ENCODE measurements at regions not wholly inside any gene's neighbourhood (a gene's known extent, or its start where the extent isn't known, plus 50 kb on each side); places are given as distances from the start of the nearest gene placed in this dataset.

GRCh38 chr11:130526846-130527245 is 78.4 kb downstream of the ADAMTS15 start:
- H3K9me3 ChIP-seq (ENCODE audit: control insufficient read depth, insufficient read depth, low read length): no peaks in the 10 kb centered on the region

DNA sequence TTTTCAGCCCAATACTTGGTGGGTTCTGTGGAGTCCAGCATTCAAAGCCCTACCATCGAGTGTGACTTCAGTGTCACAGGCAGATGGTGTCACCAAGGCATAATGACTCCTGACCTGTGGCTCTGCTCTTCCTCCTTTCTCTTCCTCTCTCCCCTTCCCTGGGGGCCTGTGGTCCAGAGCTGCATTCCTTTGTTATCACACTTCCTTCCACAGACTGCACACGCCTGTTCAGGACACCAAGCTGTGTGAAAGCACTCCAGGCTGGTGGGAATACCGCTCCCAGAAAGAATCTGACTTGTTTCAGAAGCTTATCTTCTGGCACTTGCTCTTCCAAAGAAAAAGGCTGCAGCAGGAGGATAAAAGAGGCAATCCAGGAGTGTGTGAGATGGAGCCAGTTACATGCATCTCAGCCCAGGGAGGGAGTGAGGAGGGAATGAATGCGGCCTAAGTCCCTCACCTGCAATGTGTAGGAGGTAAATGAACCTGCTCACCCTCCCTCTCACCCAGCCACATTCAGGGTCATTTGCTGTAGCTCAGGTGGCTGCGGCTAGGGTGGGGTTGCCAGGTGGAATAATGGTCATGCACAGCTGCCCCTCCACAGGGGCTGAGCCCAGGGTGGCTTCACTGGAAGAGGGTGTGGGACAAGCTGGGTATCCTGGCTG is 79.3 kb downstream of the ADAMTS15 start:
- Histone ChIP-seq H3K27me3 (ENCODE audit: control insufficient read depth, insufficient read depth, low read length) (peaks cover 4% of the 10 kb centered on the region; the same call in 1 of the 2 replicates), H3K9ac (ENCODE audit: low read depth, low read length) (no peak overlapping the region), H3K27ac (ENCODE audit: low read depth, low read length) (no peak overlapping the region), H3K36me3 (ENCODE audit: control insufficient read depth, insufficient read depth, low read length) (no peaks in the 10 kb centered on the region), H3K9me3 (ENCODE audit: control insufficient read depth, insufficient read depth, low read length) (no peaks in the 10 kb centered on the region), H3K4me3 (ENCODE audit: low read depth, low read length) (no peak overlapping the region), H3K4me1 (ENCODE audit: control insufficient read depth, insufficient read depth, low read length) (peaks cover 11% of the 10 kb centered on the region)

More at GRCh38 chr11:130526846-130527245, 78.4 kb downstream of the ADAMTS15 start:
- Histone ChIP-seq H3K4me1 (ENCODE audit: control insufficient read depth, insufficient read depth, low read length) (peaks cover 15% of the 10 kb centered on the region), H3K4me3 (ENCODE audit: low read depth, low read length) (no peak overlapping the region), H3K9ac (ENCODE audit: low read depth, low read length) (no peak overlapping the region), H3K36me3 (ENCODE audit: control insufficient read depth, insufficient read depth, low read length) (no peaks in the 10 kb centered on the region), H3K27ac (ENCODE audit: low read depth, low read length) (no peak overlapping the region), H3K27me3 (ENCODE audit: control insufficient read depth, insufficient read depth, low read length) (peaks cover 4% of the 10 kb centered on the region; the same call in 1 of the 2 replicates)

DNA sequence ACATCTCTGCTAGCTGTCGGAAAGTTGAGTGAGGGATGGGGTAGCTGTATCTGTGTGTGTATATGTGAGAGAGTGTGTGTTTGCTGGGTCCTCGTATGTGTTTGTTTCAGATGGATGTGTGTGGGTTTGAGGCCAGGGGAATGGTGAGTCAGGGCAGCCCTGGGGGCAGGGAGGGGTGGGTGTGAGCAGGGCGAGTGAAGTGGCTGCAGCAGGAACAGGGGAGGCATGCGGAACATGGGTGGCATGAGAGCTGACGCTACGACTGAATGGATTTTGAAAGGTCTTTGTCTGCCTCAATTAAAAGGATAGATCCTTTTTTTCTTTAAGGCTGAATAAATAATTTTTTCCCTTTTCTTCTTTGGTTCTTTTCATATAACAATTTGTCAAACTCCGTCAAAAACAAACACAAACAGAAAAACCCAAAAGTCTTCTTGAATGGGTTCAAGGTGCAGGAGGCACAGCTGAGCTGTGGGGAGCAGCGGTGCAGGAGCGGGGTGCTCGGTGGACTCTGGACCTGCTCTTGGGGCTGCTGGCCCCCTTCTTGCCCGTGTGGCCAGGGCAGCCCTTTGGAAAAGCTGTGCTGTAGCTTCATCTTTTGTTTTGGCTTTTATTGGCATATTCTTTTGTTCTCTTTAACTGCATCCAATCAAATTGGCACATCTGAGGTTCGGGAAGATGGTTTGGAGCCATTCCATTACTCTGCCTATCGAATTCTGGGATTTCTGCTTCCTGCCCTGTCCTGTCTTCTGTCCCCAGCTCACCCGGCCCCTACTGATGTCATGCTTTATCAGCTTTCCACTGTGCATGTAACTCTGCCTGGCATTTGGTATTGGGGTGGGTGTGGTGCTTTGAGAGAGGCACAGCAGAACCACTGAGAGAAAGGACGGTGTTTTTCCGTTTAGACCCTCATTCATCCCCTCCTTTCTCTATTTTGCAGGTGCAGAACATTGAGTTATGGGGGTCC is 80.1 kb downstream of the ADAMTS15 start:
- Histone ChIP-seq H3K27ac (ENCODE audit: low read depth, low read length) (no peak overlapping the region), H3K4me3 (ENCODE audit: low read depth, low read length) (no peak overlapping the region), H3K27me3 (ENCODE audit: control insufficient read depth, insufficient read depth, low read length) (no peaks in the 10 kb centered on the region; the same call in 1 of the 2 replicates), H3K9ac (ENCODE audit: low read depth, low read length) (no peak overlapping the region), H3K4me1 (ENCODE audit: control insufficient read depth, insufficient read depth, low read length) (peaks cover 4% of the 10 kb centered on the region), H3K36me3 (ENCODE audit: control insufficient read depth, insufficient read depth, low read length) (no peaks in the 10 kb centered on the region), H3K9me3 (ENCODE audit: control insufficient read depth, insufficient read depth, low read length) (no peaks in the 10 kb centered on the region)

- H3K4me1 ChIP-seq (ENCODE audit: control insufficient read depth, insufficient read depth, low read length): no peaks in the 10 kb centered on the region
- H3K27ac ChIP-seq (ENCODE audit: low read depth, low read length): no peak overlapping the region
- H3K4me3 ChIP-seq (ENCODE audit: low read depth, low read length): no peak overlapping the region
- H3K27me3 ChIP-seq (ENCODE audit: control insufficient read depth, insufficient read depth, low read length): no peaks in the 10 kb centered on the region; the same call in 1 of the 2 replicates
- H3K9me3 ChIP-seq (ENCODE audit: control insufficient read depth, insufficient read depth, low read length): no peaks in the 10 kb centered on the region
- no peaks in the 10 kb centered on the region for H3K36me3 ChIP-seq (ENCODE audit: control insufficient read depth, insufficient read depth, low read length)
- H3K9ac ChIP-seq (ENCODE audit: low read depth, low read length): no peak overlapping the region
These were observed 80.9 kb downstream of the ADAMTS15 start for GRCh38 chr11:130529366-130529765.

DNA sequence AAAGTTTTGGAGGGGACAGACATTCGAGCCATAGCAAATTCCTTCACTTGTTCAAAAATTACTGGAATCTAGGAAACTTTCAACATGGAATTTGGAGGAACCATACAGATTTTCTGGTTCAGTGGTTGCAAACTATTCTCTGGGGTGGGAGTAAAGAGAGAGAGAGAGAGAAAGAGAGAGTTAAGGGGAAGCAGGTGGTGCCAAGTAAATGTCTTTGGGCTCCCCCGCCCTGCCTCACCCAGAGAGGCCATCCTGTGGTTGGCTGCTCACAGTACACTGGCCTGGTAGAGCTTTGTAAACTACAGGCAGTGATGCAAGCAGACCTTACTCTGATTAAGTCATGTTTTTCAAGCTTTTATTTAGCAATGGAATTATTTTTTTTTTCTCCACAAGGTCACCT is 82.6 kb downstream of the ADAMTS15 start:
- Histone ChIP-seq H3K36me3 (ENCODE audit: control insufficient read depth, insufficient read depth, low read length) (no peaks in the 10 kb centered on the region), H3K4me1 (ENCODE audit: control insufficient read depth, insufficient read depth, low read length) (no peaks in the 10 kb centered on the region), H3K9me3 (ENCODE audit: control insufficient read depth, insufficient read depth, low read length) (no peaks in the 10 kb centered on the region), H3K4me3 (ENCODE audit: low read depth, low read length) (no peak overlapping the region), H3K27ac (ENCODE audit: low read depth, low read length) (no peak overlapping the region), H3K27me3 (ENCODE audit: control insufficient read depth, insufficient read depth, low read length) (no peaks in the 10 kb centered on the region; the same call in none of the 2 replicates), H3K9ac (ENCODE audit: low read depth, low read length) (no peak overlapping the region)

DNA sequence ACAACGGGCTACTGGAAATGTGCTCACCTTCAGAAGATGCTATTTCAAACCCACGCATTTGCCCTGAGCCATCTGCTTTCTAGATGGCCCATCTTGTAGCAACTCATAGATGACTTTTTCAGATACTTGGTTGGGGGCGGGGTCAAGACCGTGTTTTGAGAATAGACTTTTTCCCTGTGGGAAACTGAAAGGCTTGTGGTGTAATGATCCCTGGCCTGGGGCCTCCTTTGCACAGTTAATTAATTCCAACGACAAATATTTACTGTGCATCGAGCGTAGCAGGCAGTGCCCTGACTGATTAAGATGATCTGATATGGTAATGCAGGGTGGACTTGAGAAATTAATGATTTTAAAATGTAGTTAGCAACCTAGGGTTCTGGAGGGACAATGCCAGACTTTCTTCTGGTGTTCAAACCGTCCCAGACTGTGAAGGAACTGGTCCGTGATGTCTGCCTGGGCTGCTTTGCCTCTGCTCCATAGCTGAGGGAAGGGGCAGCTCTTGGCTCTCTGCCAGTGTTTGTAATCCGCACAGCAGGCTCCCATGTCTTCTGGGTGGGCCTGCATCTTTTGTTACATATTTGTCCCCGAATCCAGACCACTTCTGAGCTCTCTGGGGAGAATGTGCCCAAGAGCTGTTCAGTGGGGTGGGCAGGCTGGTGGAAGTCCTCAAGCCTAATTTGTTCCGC is 84.8 kb downstream of the ADAMTS15 start:
- H3K27me3 ChIP-seq (ENCODE audit: control insufficient read depth, insufficient read depth, low read length): no peaks in the 10 kb centered on the region; the same call in 1 of the 2 replicates
- no peaks in the 10 kb centered on the region for H3K9me3 ChIP-seq (ENCODE audit: control insufficient read depth, insufficient read depth, low read length)
- H3K9ac ChIP-seq (ENCODE audit: low read depth, low read length): no peak overlapping the region
- H3K36me3 ChIP-seq (ENCODE audit: control insufficient read depth, insufficient read depth, low read length): no peaks in the 10 kb centered on the region
- no peaks in the 10 kb centered on the region for H3K4me1 ChIP-seq (ENCODE audit: control insufficient read depth, insufficient read depth, low read length)
- no peak overlapping the region for H3K4me3 ChIP-seq (ENCODE audit: low read depth, low read length)
- no peak overlapping the region for H3K27ac ChIP-seq (ENCODE audit: low read depth, low read length)

DNA sequence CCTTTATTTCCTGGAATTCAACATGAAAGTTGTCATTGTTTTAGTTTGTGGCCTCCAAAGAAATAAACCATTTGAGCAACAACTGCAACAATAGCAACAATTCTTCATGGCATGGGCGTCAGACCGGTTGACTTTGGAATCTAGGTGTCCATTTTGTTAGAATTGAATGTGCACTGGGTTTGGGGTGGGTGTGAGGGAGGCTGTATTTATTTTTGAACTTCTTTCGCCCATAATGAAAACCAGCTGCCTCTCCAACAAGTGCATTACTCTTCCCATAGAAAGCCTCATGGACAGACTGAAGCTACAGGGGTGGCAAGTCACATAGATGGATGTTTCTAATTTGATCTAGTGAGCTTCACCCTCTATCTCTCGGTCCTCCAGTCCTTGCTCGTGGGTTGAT is 85.4 kb downstream of the ADAMTS15 start:
- no peak overlapping the region for H3K9ac ChIP-seq (ENCODE audit: low read depth, low read length)
- H3K27me3 ChIP-seq (ENCODE audit: control insufficient read depth, insufficient read depth, low read length): no peaks in the 10 kb centered on the region; the same call in 1 of the 2 replicates

DNA sequence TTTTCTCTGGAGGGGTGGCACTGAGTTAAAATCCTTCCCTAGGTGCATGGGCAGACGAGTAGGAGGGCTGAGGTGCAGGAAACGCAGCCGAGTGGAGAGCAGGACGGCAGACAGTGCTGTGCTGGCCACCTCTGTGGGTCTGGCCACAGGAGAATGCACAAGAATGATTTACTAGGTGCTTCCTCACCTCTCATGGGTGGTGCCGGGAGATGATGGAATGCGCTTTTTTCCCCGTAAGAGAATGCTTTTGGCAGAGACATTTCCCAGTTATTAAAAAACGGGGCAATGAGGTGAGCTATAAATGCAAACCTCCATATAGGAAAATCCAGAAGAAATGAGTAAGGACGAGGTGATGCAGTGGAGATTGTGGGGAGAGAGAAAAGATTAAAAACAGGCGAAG is 86.1 kb downstream of the ADAMTS15 start:
- Histone ChIP-seq H3K9ac (ENCODE audit: low read depth, low read length) (no peak overlapping the region), H3K36me3 (ENCODE audit: control insufficient read depth, insufficient read depth, low read length) (no peaks in the 10 kb centered on the region), H3K9me3 (ENCODE audit: control insufficient read depth, insufficient read depth, low read length) (no peaks in the 10 kb centered on the region), H3K27me3 (ENCODE audit: control insufficient read depth, insufficient read depth, low read length) (no peaks in the 10 kb centered on the region; the same call in 1 of the 2 replicates), H3K27ac (ENCODE audit: low read depth, low read length) (no peak overlapping the region), H3K4me3 (ENCODE audit: low read depth, low read length) (no peak overlapping the region), H3K4me1 (ENCODE audit: control insufficient read depth, insufficient read depth, low read length) (no peaks in the 10 kb centered on the region)

More for the DNA sequence above, 85.4 kb downstream of the ADAMTS15 start:
- Histone ChIP-seq H3K4me3 (ENCODE audit: low read depth, low read length) (no peak overlapping the region), H3K9me3 (ENCODE audit: control insufficient read depth, insufficient read depth, low read length) (no peaks in the 10 kb centered on the region), H3K4me1 (ENCODE audit: control insufficient read depth, insufficient read depth, low read length) (no peaks in the 10 kb centered on the region), H3K27ac (ENCODE audit: low read depth, low read length) (no peak overlapping the region), H3K36me3 (ENCODE audit: control insufficient read depth, insufficient read depth, low read length) (no peaks in the 10 kb centered on the region)

DNA sequence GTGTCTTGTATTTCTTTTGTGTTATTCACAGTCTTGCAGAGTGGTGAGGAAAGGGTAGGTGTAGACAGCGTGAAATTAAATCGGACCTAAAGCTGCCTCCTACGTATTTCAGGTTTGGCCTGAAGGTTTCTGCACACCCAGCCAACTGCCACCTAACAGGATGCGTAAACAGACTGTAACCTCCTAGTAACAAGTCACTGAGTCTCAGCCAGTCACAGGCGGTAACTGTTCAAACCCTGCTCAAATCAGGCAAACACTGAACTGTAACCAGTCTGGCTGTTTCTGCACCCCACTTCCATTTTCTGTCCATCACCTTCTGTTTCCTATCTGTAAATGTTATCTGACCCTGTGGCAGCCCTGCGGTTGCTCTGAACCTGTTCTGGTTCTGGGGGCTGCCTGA is 87.1 kb downstream of the ADAMTS15 start:
- Histone ChIP-seq H3K27ac (ENCODE audit: low read depth, low read length) (no peak overlapping the region), H3K9ac (ENCODE audit: low read depth, low read length) (no peak overlapping the region), H3K9me3 (ENCODE audit: control insufficient read depth, insufficient read depth, low read length) (no peaks in the 10 kb centered on the region), H3K4me1 (ENCODE audit: control insufficient read depth, insufficient read depth, low read length) (no peaks in the 10 kb centered on the region), H3K4me3 (ENCODE audit: low read depth, low read length) (no peak overlapping the region), H3K36me3 (ENCODE audit: control insufficient read depth, insufficient read depth, low read length) (no peaks in the 10 kb centered on the region), H3K27me3 (ENCODE audit: control insufficient read depth, insufficient read depth, low read length) (no peaks in the 10 kb centered on the region; the same call in 1 of the 2 replicates)

- H3K36me3 ChIP-seq (ENCODE audit: control insufficient read depth, insufficient read depth, low read length): no peaks in the 10 kb centered on the region
- no peak overlapping the region for H3K4me3 ChIP-seq (ENCODE audit: low read depth, low read length)
- H3K27ac ChIP-seq (ENCODE audit: low read depth, low read length): no peak overlapping the region
- no peaks in the 10 kb centered on the region for H3K9me3 ChIP-seq (ENCODE audit: control insufficient read depth, insufficient read depth, low read length)
- no peaks in the 10 kb centered on the region for H3K4me1 ChIP-seq (ENCODE audit: control insufficient read depth, insufficient read depth, low read length)
- no peaks in the 10 kb centered on the region; the same call in 1 of the 2 replicates for H3K27me3 ChIP-seq (ENCODE audit: control insufficient read depth, insufficient read depth, low read length)
- H3K9ac ChIP-seq (ENCODE audit: low read depth, low read length): no peak overlapping the region
These were observed 87.9 kb downstream of the ADAMTS15 start for GRCh38 chr11:130536106-130537040.

Data from HUES48 (cell line).